ENCODE measurements at regions not wholly inside any gene's neighbourhood (a gene's known extent, or its start where the extent isn't known, plus 50 kb on each side); places are given as distances from the start of the nearest gene placed in this dataset.

- no peaks in the 10 kb centered on the region for H3K36me3 ChIP-seq (ENCODE audit: control insufficient read depth, insufficient read depth, low read length)
- no peaks in the 10 kb centered on the region for H3K27me3 ChIP-seq (ENCODE audit: control insufficient read depth, insufficient read depth, low read length)
- no peak overlapping the region for H3K27ac ChIP-seq (ENCODE audit: low read depth, low read length)
- H3K4me3 ChIP-seq (ENCODE audit: low read length) = no peak overlapping the region
- no peaks in the 10 kb centered on the region for H3K4me1 ChIP-seq (ENCODE audit: control insufficient read depth, insufficient read depth, low read length)
- H3K9ac ChIP-seq (ENCODE audit: low read length) = no peak overlapping the region
These were observed 326.4 kb downstream of the MEI4 start for GRCh38 chr6:77979204-77979603.

- Histone ChIP-seq H3K9ac (ENCODE audit: low read length) (no peak overlapping the region), H3K27me3 (ENCODE audit: control insufficient read depth, insufficient read depth, low read length) (no peaks in the 10 kb centered on the region), H3K4me1 (ENCODE audit: control insufficient read depth, insufficient read depth, low read length) (no peaks in the 10 kb centered on the region), H3K36me3 (ENCODE audit: control insufficient read depth, insufficient read depth, low read length) (no peaks in the 10 kb centered on the region), H3K27ac (ENCODE audit: low read depth, low read length) (no peak overlapping the region), H3K4me3 (ENCODE audit: low read length) (no peak overlapping the region)
These were observed 333.7 kb downstream of the MEI4 start for GRCh38 chr6:77986380-77987034.

GRCh38 chr6:77987035-77987384 lies 334.2 kb downstream of the MEI4 start:
- H3K27me3 ChIP-seq (ENCODE audit: control insufficient read depth, insufficient read depth, low read length) = no peaks in the 10 kb centered on the region
- no peaks in the 10 kb centered on the region for H3K36me3 ChIP-seq (ENCODE audit: control insufficient read depth, insufficient read depth, low read length)
- H3K27ac ChIP-seq (ENCODE audit: low read depth, low read length) = no peak overlapping the region
- no peaks in the 10 kb centered on the region for H3K4me1 ChIP-seq (ENCODE audit: control insufficient read depth, insufficient read depth, low read length)
- no peak overlapping the region for H3K4me3 ChIP-seq (ENCODE audit: low read length)
- no peak overlapping the region for H3K9ac ChIP-seq (ENCODE audit: low read length)

GRCh38 chr6:78010130-78010529 lies 357.3 kb downstream of the MEI4 start:
- H3K4me1 ChIP-seq (ENCODE audit: control insufficient read depth, insufficient read depth, low read length) = no peaks in the 10 kb centered on the region
- no peak overlapping the region for H3K9ac ChIP-seq (ENCODE audit: low read length)
- H3K27me3 ChIP-seq (ENCODE audit: control insufficient read depth, insufficient read depth, low read length) = no peaks in the 10 kb centered on the region
- no peak overlapping the region for H3K4me3 ChIP-seq (ENCODE audit: low read length)
- H3K36me3 ChIP-seq (ENCODE audit: control insufficient read depth, insufficient read depth, low read length) = no peaks in the 10 kb centered on the region
- H3K27ac ChIP-seq (ENCODE audit: low read depth, low read length) = no peak overlapping the region

GRCh38 chr6:78020586-78020985 lies 367.7 kb downstream of the MEI4 start:
- no peaks in the 10 kb centered on the region for H3K4me1 ChIP-seq (ENCODE audit: control insufficient read depth, insufficient read depth, low read length)
- H3K4me3 ChIP-seq (ENCODE audit: low read length) = no peak overlapping the region
- no peaks in the 10 kb centered on the region for H3K27me3 ChIP-seq (ENCODE audit: control insufficient read depth, insufficient read depth, low read length)
- no peaks in the 10 kb centered on the region for H3K36me3 ChIP-seq (ENCODE audit: control insufficient read depth, insufficient read depth, low read length)
- no peak overlapping the region for H3K27ac ChIP-seq (ENCODE audit: low read depth, low read length)
- H3K9ac ChIP-seq (ENCODE audit: low read length) = no peak overlapping the region

GRCh38 chr6:78025502-78025901 lies 372.7 kb downstream of the MEI4 start:
- Histone ChIP-seq H3K4me3 (ENCODE audit: low read length) (no peak overlapping the region), H3K27me3 (ENCODE audit: control insufficient read depth, insufficient read depth, low read length) (no peaks in the 10 kb centered on the region), H3K4me1 (ENCODE audit: control insufficient read depth, insufficient read depth, low read length) (no peaks in the 10 kb centered on the region), H3K27ac (ENCODE audit: low read depth, low read length) (no peak overlapping the region), H3K36me3 (ENCODE audit: control insufficient read depth, insufficient read depth, low read length) (no peaks in the 10 kb centered on the region), H3K9ac (ENCODE audit: low read length) (no peak overlapping the region)

GRCh38 chr6:78031228-78031627 lies 378.4 kb downstream of the MEI4 start:
- Histone ChIP-seq H3K36me3 (ENCODE audit: control insufficient read depth, insufficient read depth, low read length) (no peaks in the 10 kb centered on the region), H3K27me3 (ENCODE audit: control insufficient read depth, insufficient read depth, low read length) (no peaks in the 10 kb centered on the region), H3K4me3 (ENCODE audit: low read length) (no peak overlapping the region), H3K9ac (ENCODE audit: low read length) (no peak overlapping the region), H3K27ac (ENCODE audit: low read depth, low read length) (no peak overlapping the region), H3K4me1 (ENCODE audit: control insufficient read depth, insufficient read depth, low read length) (no peaks in the 10 kb centered on the region)

GRCh38 chr6:78059171-78059570 lies 406.3 kb downstream of the MEI4 start:
- Histone ChIP-seq H3K9ac (ENCODE audit: low read length) (no peak overlapping the region), H3K27ac (ENCODE audit: low read depth, low read length) (no peak overlapping the region), H3K4me3 (ENCODE audit: low read length) (no peak overlapping the region), H3K36me3 (ENCODE audit: control insufficient read depth, insufficient read depth, low read length) (no peaks in the 10 kb centered on the region), H3K4me1 (ENCODE audit: control insufficient read depth, insufficient read depth, low read length) (no peaks in the 10 kb centered on the region), H3K27me3 (ENCODE audit: control insufficient read depth, insufficient read depth, low read length) (no peaks in the 10 kb centered on the region)

- H3K9ac ChIP-seq (ENCODE audit: low read length) = no peak overlapping the region
- no peaks in the 10 kb centered on the region for H3K27me3 ChIP-seq (ENCODE audit: control insufficient read depth, insufficient read depth, low read length)
- no peak overlapping the region for H3K27ac ChIP-seq (ENCODE audit: low read depth, low read length)
- no peaks in the 10 kb centered on the region for H3K36me3 ChIP-seq (ENCODE audit: control insufficient read depth, insufficient read depth, low read length)
- no peak overlapping the region for H3K4me3 ChIP-seq (ENCODE audit: low read length)
- no peaks in the 10 kb centered on the region for H3K4me1 ChIP-seq (ENCODE audit: control insufficient read depth, insufficient read depth, low read length)
These were observed 410.2 kb downstream of the MEI4 start for GRCh38 chr6:78062993-78063392.

GRCh38 chr6:78076371-78076770 lies 423.5 kb downstream of the MEI4 start:
- Histone ChIP-seq H3K9ac (ENCODE audit: low read length) (no peak overlapping the region), H3K36me3 (ENCODE audit: control insufficient read depth, insufficient read depth, low read length) (no peaks in the 10 kb centered on the region), H3K4me1 (ENCODE audit: control insufficient read depth, insufficient read depth, low read length) (no peaks in the 10 kb centered on the region), H3K4me3 (ENCODE audit: low read length) (no peak overlapping the region), H3K27ac (ENCODE audit: low read depth, low read length) (no peak overlapping the region), H3K27me3 (ENCODE audit: control insufficient read depth, insufficient read depth, low read length) (no peaks in the 10 kb centered on the region)

GRCh38 chr6:78089531-78089930 lies 436.7 kb downstream of the MEI4 start:
- Histone ChIP-seq H3K4me1 (ENCODE audit: control insufficient read depth, insufficient read depth, low read length) (no peaks in the 10 kb centered on the region), H3K36me3 (ENCODE audit: control insufficient read depth, insufficient read depth, low read length) (no peaks in the 10 kb centered on the region), H3K4me3 (ENCODE audit: low read length) (no peak overlapping the region), H3K27me3 (ENCODE audit: control insufficient read depth, insufficient read depth, low read length) (no peaks in the 10 kb centered on the region), H3K27ac (ENCODE audit: low read depth, low read length) (no peak overlapping the region), H3K9ac (ENCODE audit: low read length) (no peak overlapping the region)

GRCh38 chr6:78093906-78094305 lies 441.1 kb downstream of the MEI4 start:
- no peaks in the 10 kb centered on the region for H3K27me3 ChIP-seq (ENCODE audit: control insufficient read depth, insufficient read depth, low read length)
- no peak overlapping the region for H3K4me3 ChIP-seq (ENCODE audit: low read length)
- H3K36me3 ChIP-seq (ENCODE audit: control insufficient read depth, insufficient read depth, low read length) = no peaks in the 10 kb centered on the region
- no peak overlapping the region for H3K27ac ChIP-seq (ENCODE audit: low read depth, low read length)
- H3K9ac ChIP-seq (ENCODE audit: low read length) = no peak overlapping the region
- H3K4me1 ChIP-seq (ENCODE audit: control insufficient read depth, insufficient read depth, low read length) = no peaks in the 10 kb centered on the region

- no peak overlapping the region for H3K9ac ChIP-seq (ENCODE audit: low read length)
- no peak overlapping the region for H3K4me3 ChIP-seq (ENCODE audit: low read length)
- H3K27me3 ChIP-seq (ENCODE audit: control insufficient read depth, insufficient read depth, low read length) = no peaks in the 10 kb centered on the region
- H3K27ac ChIP-seq (ENCODE audit: low read depth, low read length) = no peak overlapping the region
- no peaks in the 10 kb centered on the region for H3K36me3 ChIP-seq (ENCODE audit: control insufficient read depth, insufficient read depth, low read length)
- no peaks in the 10 kb centered on the region for H3K4me1 ChIP-seq (ENCODE audit: control insufficient read depth, insufficient read depth, low read length)
These were observed 448.5 kb downstream of the MEI4 start for GRCh38 chr6:78101387-78101786.
